H1 (cell line): ENCODE measurements at regions not wholly inside any gene's neighbourhood (a gene's known extent, or its start where the extent isn't known, plus 50 kb on each side); places are given as distances from the start of the nearest gene placed in this dataset.

ENCODE experiments used
- CREB1 ChIP-seq: IDR thresholded peaks from 2 replicates; pipeline ENCODE4 v1.6.1; 2012; ENCODE audit warnings: inconsistent platforms
- CTCF ChIP-seq, 3 experiments: IDR thresholded peaks; 1 replicate in 2 of 3; 2 replicates in 1 of 3; pipeline versions ENCODE4 v1.5.1 to v1.6.1; 2011; ENCODE audit warnings: low read length in 3 of 3, mild to moderate bottlenecking in 3 of 3, inconsistent platforms in 2 of 3, low read depth in 1 of 3, moderate library complexity in 1 of 3; ENCODE audit not compliant: insufficient read depth in 1 of 3; ENCODE audit errors: control extremely low read depth in 1 of 3
- EZH2 ChIP-seq: fragments of 200-600 bp; sonication (generic); IDR thresholded peaks from 2 replicates; pipeline ENCODE4 v1.7.1; 2012; ENCODE audit warnings: low read depth, mild to moderate bottlenecking, moderate library complexity, low read length, inconsistent platforms; ENCODE audit not compliant: severe bottlenecking
- KDM1A ChIP-seq: fragments of 200-600, 300-600 bp; sonication (generic); IDR thresholded peaks from 2 replicates; pipeline ENCODE4 v1.7.1; 2016; ENCODE audit warnings: mild to moderate bottlenecking, low read length, borderline replicate concordance
- MAX ChIP-seq: IDR thresholded peaks from 2 replicates; pipeline ENCODE4 v1.6.1; 2012; ENCODE audit warnings: inconsistent platforms
- POLR2A ChIP-seq, 2 experiments: IDR thresholded peaks; 1 replicate in 1 of 2; 2 replicates in 1 of 2; pipeline ENCODE4 v1.6.1; 2011; ENCODE audit warnings: low read depth in 2 of 2, low read length in 2 of 2, mild to moderate bottlenecking in 2 of 2; ENCODE audit errors: control extremely low read depth in 1 of 2
- POLR2AphosphoS5 ChIP-seq: IDR thresholded peaks from 2 replicates; pipeline ENCODE4 v1.6.1; 2011; ENCODE audit warnings: low read depth, low read length

- TF ChIP-seq CTCF (IDR thresholded peaks at IDR 0.05; ENCODE audit: control extremely low read depth in 1 of 3, insufficient read depth in 1 of 3, low read depth in 1 of 3, low read length in 3 of 3) (no peak), CREB1 (no peak), MAX (no peak), POLR2AphosphoS5 (no peak), POLR2A (IDR thresholded peaks at IDR 0.05; ENCODE audit: control extremely low read depth in 1 of 2, low read depth in 2 of 2, low read length in 2 of 2) (no peak), KDM1A (no peak), EZH2 (no peak)
Observed at GRCh38 chr5:126139773-126140172, 283.4 kb upstream of the GRAMD2B start.
